ENCODE measurements at regions not wholly inside any gene's neighbourhood (a gene's known extent, or its start where the extent isn't known, plus 50 kb on each side); places are given as distances from the start of the nearest gene placed in this dataset.

- no peak for DNase-seq (ENCODE audit: low read depth)
These were observed 318.1 kb upstream of the NECTIN3 start for GRCh38 chr3:110753516-110753915.

GRCh38 chr3:110754212-110754916 lies 317.3 kb upstream of the NECTIN3 start:
- no peak for DNase-seq (ENCODE audit: low read depth)

- no peak for DNase-seq (ENCODE audit: low read depth)
These were observed 316.3 kb upstream of the NECTIN3 start for GRCh38 chr3:110755345-110755744.

GRCh38 chr3:110756705-110757104 lies 314.9 kb upstream of the NECTIN3 start:
- DNase-seq (ENCODE audit: low read depth) = no peak

DNA sequence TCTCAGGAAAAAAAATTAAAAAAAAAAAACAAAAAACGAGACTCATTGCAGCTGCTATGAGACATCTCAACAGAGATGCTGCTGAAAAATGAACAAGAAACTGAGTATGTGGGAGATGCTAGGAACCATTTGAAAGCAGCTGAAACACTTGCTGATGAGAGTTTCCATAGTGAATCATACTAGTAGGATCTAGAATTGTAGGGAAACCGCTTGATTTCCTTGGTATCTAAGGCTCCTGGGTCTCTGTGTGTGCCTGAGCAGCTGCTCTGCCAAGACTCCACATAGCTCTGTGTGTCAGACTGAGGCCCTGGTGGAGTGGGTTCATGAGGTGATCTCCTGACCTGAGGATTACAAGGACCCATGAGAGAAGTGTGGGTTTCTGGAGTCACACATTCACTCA lies 313.4 kb upstream of the NECTIN3 start:
- no peak for DNase-seq (ENCODE audit: low read depth)

DNA sequence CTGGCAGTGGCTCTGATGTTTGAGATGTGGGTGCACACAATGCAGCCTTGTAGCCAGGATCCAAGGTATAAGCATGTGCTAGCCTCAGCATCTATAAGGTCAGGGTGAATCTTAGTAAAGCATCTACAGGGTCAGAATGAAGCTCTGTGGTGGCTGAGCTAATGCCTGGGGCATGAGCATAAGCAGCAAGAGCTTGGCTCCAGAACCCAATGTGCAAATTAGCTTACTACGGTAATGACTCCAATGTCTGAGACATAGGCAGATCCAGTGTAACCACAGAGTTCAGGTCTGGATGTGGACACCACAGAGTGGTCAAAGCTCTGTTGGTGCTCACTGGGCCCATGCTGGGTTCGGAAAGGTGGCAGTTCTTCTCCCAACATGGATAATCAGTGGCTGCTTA lies 304.5 kb upstream of the NECTIN3 start:
- no peak for DNase-seq (ENCODE audit: low read depth)

DNA sequence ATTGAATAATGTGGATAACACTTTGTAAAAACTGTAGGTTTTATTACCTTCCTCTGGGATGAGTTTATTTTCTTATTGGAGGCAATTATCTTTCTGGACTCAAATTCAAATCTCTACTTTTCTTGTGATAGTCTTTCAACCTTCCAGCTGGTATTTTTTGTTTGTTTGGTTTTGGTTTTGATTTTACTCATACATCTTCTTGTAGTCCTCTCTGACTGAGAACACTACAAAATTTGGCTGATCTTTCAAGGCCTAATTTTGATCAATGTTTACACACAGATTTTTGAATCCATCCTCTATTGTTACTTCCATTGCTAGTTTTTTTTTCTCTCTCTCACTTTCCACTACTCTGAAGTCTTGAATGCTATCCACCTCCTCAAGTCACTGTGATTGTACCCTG lies 303.8 kb upstream of the NECTIN3 start:
- DNase-seq (ENCODE audit: low read depth) = no peak

DNA sequence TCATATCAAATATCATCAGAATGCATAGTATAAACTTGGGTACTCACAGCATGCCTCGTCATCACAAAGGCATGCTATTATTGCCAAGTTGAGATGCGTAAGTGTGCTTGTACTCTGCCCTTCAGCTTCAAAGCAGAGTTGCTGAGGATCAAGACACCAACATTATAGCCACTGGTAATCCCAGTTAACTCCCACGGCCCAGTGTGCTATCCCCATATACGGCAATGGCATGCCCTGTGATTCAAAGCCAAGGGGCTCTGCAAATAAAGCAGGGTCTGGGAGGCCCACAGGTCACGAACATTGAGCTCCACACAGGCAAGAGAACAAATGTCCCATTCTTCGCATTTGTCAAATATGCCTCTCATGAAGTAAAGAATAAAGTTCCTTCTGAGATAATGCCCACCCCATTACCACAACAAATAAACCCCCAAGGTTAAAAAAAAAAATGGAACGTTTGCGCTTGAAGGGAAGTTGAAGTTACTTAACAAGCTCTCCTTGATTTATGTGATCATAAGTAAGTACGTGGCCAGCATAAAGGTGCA lies 298.1 kb upstream of the NECTIN3 start:
- no peak for DNase-seq (ENCODE audit: low read depth)

DNA sequence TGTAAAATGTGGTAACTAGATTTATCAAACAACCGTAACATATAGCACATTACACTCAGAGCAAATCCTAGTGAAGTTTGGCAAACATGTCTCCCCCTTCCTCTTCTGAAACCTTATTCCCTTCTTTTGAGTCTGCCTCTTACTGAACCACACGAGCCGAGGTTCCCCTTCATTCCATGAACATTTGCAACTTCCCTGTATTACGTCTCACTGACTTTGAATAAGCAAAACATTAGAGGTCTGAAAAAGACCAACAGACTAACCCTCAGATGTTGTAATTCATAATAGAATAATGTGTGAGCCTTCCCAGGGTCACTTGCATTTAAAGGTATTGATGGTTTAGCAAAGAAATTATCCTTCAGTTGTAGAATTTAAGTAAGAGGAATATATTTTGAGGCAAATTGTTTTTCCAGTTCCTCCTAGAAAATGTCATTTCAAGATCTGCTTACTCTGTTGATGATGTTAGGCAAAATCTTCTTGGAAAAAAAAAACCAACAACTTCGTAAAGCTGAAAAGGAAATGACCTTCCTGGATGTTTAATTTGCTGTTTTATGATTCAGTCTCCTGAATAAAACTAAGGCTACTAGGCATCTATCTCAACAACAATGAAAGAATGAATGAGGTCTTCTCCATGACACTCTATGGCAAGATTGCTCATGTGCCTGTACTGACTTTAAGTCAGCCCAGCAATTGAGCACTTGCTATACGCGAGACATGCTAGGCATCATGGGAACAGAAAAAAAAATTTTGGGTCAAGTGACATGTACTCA lies 296.9 kb upstream of the NECTIN3 start:
- DNase-seq (ENCODE audit: low read depth) = no peak

- no peak for DNase-seq (ENCODE audit: low read depth)
These were observed 292.0 kb upstream of the NECTIN3 start for GRCh38 chr3:110779581-110779980.

GRCh38 chr3:110783541-110783940 lies 288.1 kb upstream of the NECTIN3 start:
- DNase-seq (ENCODE audit: low read depth) = no peak

GRCh38 chr3:110788794-110789193 lies 282.8 kb upstream of the NECTIN3 start:
- no peak for DNase-seq (ENCODE audit: low read depth)

- no peak for DNase-seq (ENCODE audit: low read depth)
These were observed 282.3 kb upstream of the NECTIN3 start for GRCh38 chr3:110789315-110789714.

DNA sequence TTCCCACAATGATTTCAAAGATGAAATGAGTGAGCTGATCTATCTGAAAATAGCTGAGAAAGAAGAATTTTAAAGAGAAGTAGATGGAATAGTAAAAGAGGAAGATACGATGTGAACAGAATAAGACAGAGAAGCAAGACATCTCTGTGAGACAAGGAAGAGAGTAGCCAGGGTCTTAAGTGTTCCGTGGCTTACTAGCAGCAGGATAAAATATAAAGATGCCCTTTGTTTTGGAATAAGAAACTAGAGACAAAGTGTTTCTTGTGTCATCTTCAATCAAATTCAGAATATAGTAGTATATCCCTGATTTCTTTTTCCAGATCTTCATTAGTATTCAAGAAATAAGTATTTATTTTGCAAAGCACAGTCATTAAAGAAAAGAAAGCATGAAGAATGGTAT lies 281.0 kb upstream of the NECTIN3 start:
- DNase-seq (ENCODE audit: low read depth) = no peak

GRCh38 chr3:110791995-110792686 lies 279.5 kb upstream of the NECTIN3 start:
- DNase-seq (ENCODE audit: low read depth) = no peak

DNA sequence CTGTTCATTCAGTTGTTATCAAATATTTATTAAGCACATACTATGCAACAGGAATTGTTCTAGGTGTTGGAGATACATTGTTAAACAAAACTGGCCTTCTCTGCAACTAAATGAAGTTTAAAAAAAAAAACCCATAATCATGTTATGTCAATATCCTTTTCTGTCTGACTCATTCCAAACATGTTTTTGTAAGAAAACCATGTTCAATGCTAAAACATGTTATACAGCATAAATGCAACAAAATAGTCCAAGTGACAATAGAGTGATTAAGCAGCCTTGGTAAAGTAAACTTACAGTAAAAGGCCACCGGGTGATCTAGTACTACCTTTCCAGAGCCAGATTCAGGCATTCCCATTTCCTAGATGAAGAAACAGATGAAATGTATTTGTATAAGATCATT lies 278.0 kb upstream of the NECTIN3 start:
- no peak for DNase-seq (ENCODE audit: low read depth)

- no peak for DNase-seq (ENCODE audit: low read depth)
These were observed 276.5 kb upstream of the NECTIN3 start for GRCh38 chr3:110795163-110795562.

- DNase-seq (ENCODE audit: low read depth) = no peak
These were observed 272.3 kb upstream of the NECTIN3 start for GRCh38 chr3:110799271-110799670.

- no peak for DNase-seq (ENCODE audit: low read depth)
These were observed 266.8 kb upstream of the NECTIN3 start for GRCh38 chr3:110804856-110805255.

DNA sequence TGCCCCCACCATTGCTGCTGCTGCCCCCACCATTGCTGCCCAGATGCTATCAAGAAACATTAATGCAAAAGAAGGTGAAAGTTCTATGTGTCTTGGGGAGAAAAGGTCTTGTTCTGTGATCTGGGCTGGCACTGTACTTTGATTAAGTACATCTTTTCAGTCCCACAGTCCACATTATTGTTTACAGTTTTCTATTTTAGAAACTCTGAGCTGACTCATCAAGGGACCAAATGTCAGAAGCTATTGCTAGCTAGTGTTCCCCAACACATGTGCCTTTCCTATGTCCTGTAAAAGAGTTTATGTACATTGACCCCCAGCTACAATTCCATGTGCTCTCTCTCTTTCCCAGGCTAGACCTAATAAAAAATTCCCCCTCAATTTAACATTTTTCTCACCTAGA lies 264.7 kb upstream of the NECTIN3 start:
- no peak for DNase-seq (ENCODE audit: low read depth)

- no peak for DNase-seq (ENCODE audit: low read depth)
These were observed 263.0 kb upstream of the NECTIN3 start for GRCh38 chr3:110808630-110809029.

DNA sequence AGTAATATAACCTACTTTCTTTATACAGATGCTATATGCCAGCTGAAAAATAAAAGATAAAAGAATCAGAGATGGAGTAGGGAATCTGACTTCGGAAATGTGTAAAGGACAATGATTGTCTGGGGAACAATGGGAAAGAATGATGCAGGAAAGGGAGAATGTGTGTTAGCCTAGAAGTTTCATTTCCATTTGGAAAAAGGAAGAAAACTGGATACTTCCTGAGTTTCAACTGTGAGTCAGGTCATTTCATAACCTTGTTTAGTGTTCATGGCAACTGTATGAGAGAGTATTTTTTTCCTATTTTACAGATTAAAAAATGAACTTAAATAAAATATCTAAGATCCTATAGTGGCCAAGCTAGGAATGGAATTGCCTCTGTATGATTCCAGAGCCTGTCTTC lies 261.3 kb upstream of the NECTIN3 start:
- DNase-seq (ENCODE audit: low read depth) = no peak

- DNase-seq (ENCODE audit: low read depth) = no peak
These were observed 260.6 kb upstream of the NECTIN3 start for GRCh38 chr3:110811050-110811449.
